ENCODE measurements at regions not wholly inside any gene's neighbourhood (a gene's known extent, or its start where the extent isn't known, plus 50 kb on each side); places are given as distances from the start of the nearest gene placed in this dataset.

- H3K4me1 ChIP-seq (ENCODE audit: control insufficient read depth, insufficient read depth, low read length) = no peaks in the 10 kb centered on the region
- ChIA-PET RAD21 (ENCODE audit: unreplicated experiment) (no interaction called here), SMC1A (ENCODE audit: uncharacterized antibody, unreplicated experiment) (interaction anchor here (1.3 kb wide), 1 partner anchor 18 kb away, joined by 3 read pairs; no protein-coding TSS in a partner anchor), CTCF (interaction anchor here (0.7 to 2.6 kb wide), 5 partner anchors 36 to 237 kb away, joined by 3 to 17 read pairs (median 9); no protein-coding TSS in a partner anchor), POLR2A (no interaction called here)
- in situ Hi-C loops (cut with MboI) (no loop called here), intact Hi-C loops (cut with micrococcal nuclease; ENCODE audit: unreplicated experiment) (loop anchor here (10.0 kb wide), 1 partner anchor 242 kb away; no protein-coding TSS in a partner anchor)
- no peaks in the 10 kb centered on the region for H3K9me3 ChIP-seq (replicated peaks; ENCODE audit: control insufficient read depth, insufficient read depth, low read length)
- FAIRE-seq = no peak
- no peak overlapping the region for H3K4me3 ChIP-seq
- WGBS (ENCODE audit: insufficient coverage, insufficient replicate concordance, low lambda C conversion rate, missing lambda C conversion rate) = 17% methylated on average over 2 of the region's 2 CpGs
- TF ChIP-seq NKRF (conservative IDR thresholded peaks at IDR 0.05) (no peak), PKNOX1 (IDR thresholded peaks at IDR 0.05) (no peak), CHD2 (IDR thresholded peaks at IDR 0.05; ENCODE audit: borderline replicate concordance, low read depth, low read length) (no peak), SUPT20H (IDR thresholded peaks at IDR 0.05; ENCODE audit: borderline replicate concordance, control insufficient read depth, low read depth, low read length) (no peak), WRNIP1 (IDR thresholded peaks at IDR 0.05; ENCODE audit: borderline replicate concordance, low read depth, low read length) (no peak), FOXM1 (IDR thresholded peaks at IDR 0.05; ENCODE audit: low read depth, low read length) (no peak), SMAD5 (IDR thresholded peaks at IDR 0.05; ENCODE audit: low read depth) (no peak), CEBPB (IDR thresholded peaks at IDR 0.05; ENCODE audit: borderline replicate concordance in 1 of 2, low read depth in 2 of 2, low read length in 2 of 2) (no peak), ZNF207 (IDR thresholded peaks at IDR 0.05; ENCODE audit: borderline replicate concordance) (no peak), RBBP5 (conservative IDR thresholded peaks at IDR 0.05) (no peak), NFIC (IDR thresholded peaks at IDR 0.05; ENCODE audit: low read depth, low read length) (no peak), NFXL1 (IDR thresholded peaks at IDR 0.05; ENCODE audit: borderline replicate concordance) (no peak), E2F4 (IDR thresholded peaks at IDR 0.05; ENCODE audit: low read depth, low read length) (no peak)
- H3K27ac ChIP-seq (ENCODE audit: control insufficient read depth, insufficient read depth) = no peak overlapping the region
- DNase-seq (ENCODE audit: low read depth, low spot score) = no peak
- no peaks in the 10 kb centered on the region for H3K79me2 ChIP-seq (ENCODE audit: control insufficient read depth, insufficient read depth, low read length)
- no peak overlapping the region for H3K9ac ChIP-seq (ENCODE audit: control insufficient read depth, insufficient read depth, low read length)
- BruUV-seq (replicated peaks) = no TSS peak
- no peaks in the 10 kb centered on the region; a peak in 1 of 4 replicates for H3K27me3 ChIP-seq (replicated peaks in 1 of 2; ENCODE audit: control insufficient read depth in 2 of 2, insufficient read depth in 2 of 2, low read length in 1 of 2)
- no peaks in the 10 kb centered on the region for H3K36me3 ChIP-seq (ENCODE audit: control insufficient read depth in 2 of 2, insufficient read depth in 2 of 2, low read length in 1 of 2)
- no peak for ATAC-seq
- H3K4me2 ChIP-seq (ENCODE audit: control insufficient read depth, insufficient read depth) = no peak overlapping the region
- no peak overlapping the region for H2AFZ ChIP-seq (ENCODE audit: control insufficient read depth, low read depth, low read length)
- no peaks in the 10 kb centered on the region for H4K20me1 ChIP-seq (ENCODE audit: control insufficient read depth, insufficient read depth)
These were observed 147.8 kb downstream of the FTCDNL1 start for GRCh38 chr2:199703199-199703598.
